GM23338 (cell line): ENCODE measurements at regions not wholly inside any gene's neighbourhood (a gene's known extent, or its start where the extent isn't known, plus 50 kb on each side); places are given as distances from the start of the nearest gene placed in this dataset.

Experiments
- ATAC-seq: fragments of 200-7000 bp; cut with Tn5 transposase; 3 replicates; pipeline ENCODE4 v1.9.1; 2020
- DNase-seq: peaks from one replicate; pipeline ENCODE4 v3.0.0-alpha.2; 2015; ENCODE audit warnings: low spot score
- H2AFZ ChIP-seq: fragments of 200-600 bp; sonication (generic); 2 replicates; pipeline ENCODE4 v1.8.0; 2016; ENCODE audit warnings: antibody characterized with exemption, mild to moderate bottlenecking, moderate library complexity
- H3F3A ChIP-seq: fragments of 200-600 bp; sonication (generic); replicated peaks from 2 replicates; pipeline ENCODE4 v1.8.0; 2017; ENCODE audit warnings: antibody characterized with exemption, mixed run types, low read depth
- H3K27ac ChIP-seq: fragments of 200-600 bp; sonication (generic); 2 replicates; pipeline ENCODE4 v1.6.1; 2016; ENCODE audit warnings: low read depth
- H3K27me3 ChIP-seq: fragments of 200-600 bp; sonication (generic); 2 replicates; pipeline ENCODE4 v1.8.0; 2016; ENCODE audit warnings: mild to moderate bottlenecking, mixed run types, moderate library complexity; ENCODE audit not compliant: insufficient read depth
- H3K36me3 ChIP-seq: fragments of 200-600 bp; sonication (generic); 2 replicates; pipeline ENCODE4 v1.8.0; 2016; ENCODE audit warnings: mild to moderate bottlenecking; ENCODE audit not compliant: insufficient read depth
- H3K4me1 ChIP-seq: fragments of 200-600 bp; sonication (generic); 2 replicates; pipeline ENCODE4 v1.8.0; 2016; ENCODE audit warnings: mild to moderate bottlenecking, moderate library complexity; ENCODE audit not compliant: insufficient read depth
- H3K4me2 ChIP-seq: fragments of 200-600 bp; sonication (generic); 2 replicates; pipeline ENCODE4 v1.7.1; 2017; ENCODE audit warnings: mixed run types
- H3K4me3 ChIP-seq: fragments of 200-600 bp; sonication (generic); 2 replicates; pipeline ENCODE4 v1.6.1; 2016; ENCODE audit warnings: mixed run types
- H3K79me2 ChIP-seq: fragments of 200-600 bp; sonication (generic); replicated peaks from 2 replicates; pipeline ENCODE4 v1.8.0; 2017; ENCODE audit warnings: mild to moderate bottlenecking; ENCODE audit not compliant: insufficient read depth
- H3K9me2 ChIP-seq: fragments of 200-600 bp; sonication (generic); 2 replicates; pipeline ENCODE4 v1.8.0; 2017; ENCODE audit not compliant: insufficient read depth
- H4K20me1 ChIP-seq: fragments of 200-600 bp; sonication (generic); replicated peaks from 2 replicates; pipeline ENCODE4 v1.8.0; 2017; ENCODE audit warnings: mild to moderate bottlenecking; ENCODE audit not compliant: insufficient read depth
- H3K27ac Mint-ChIP-seq: 2 replicates; pipeline ENCODE4 v1.8.0; 2020; ENCODE audit warnings: inconsistent platforms, mild to moderate bottlenecking, moderate library complexity, mixed read lengths
- H3K27me3 Mint-ChIP-seq: 3 replicates; pipeline ENCODE4 v1.8.0; 2022; ENCODE audit warnings: low read depth, mild to moderate bottlenecking, moderate library complexity, mixed read lengths, inconsistent platforms; ENCODE audit not compliant: insufficient read depth, poor library complexity
- H3K36me3 Mint-ChIP-seq: 3 replicates; pipeline ENCODE4 v1.8.0; 2021; ENCODE audit warnings: low read depth, mild to moderate bottlenecking, inconsistent platforms, moderate library complexity, mixed read lengths
- H3K4me1 Mint-ChIP-seq: 3 replicates; pipeline ENCODE4 v1.8.0; 2020; ENCODE audit warnings: mild to moderate bottlenecking, inconsistent platforms, mixed read lengths
- H3K4me3 Mint-ChIP-seq: 3 replicates; pipeline ENCODE4 v1.8.0; 2021; ENCODE audit warnings: moderate library complexity, mild to moderate bottlenecking, inconsistent platforms, mixed read lengths
- H3K9me3 Mint-ChIP-seq: 3 replicates; pipeline ENCODE4 v1.8.0; 2020; ENCODE audit warnings: moderate library complexity, mild to moderate bottlenecking, inconsistent platforms, mixed read lengths
- CREB1 ChIP-seq: fragments of 250-450 bp; sonication (Bioruptor Pico); IDR thresholded peaks from 2 replicates; pipeline ENCODE4 v1.5.0; 2020; ENCODE audit warnings: low read depth, mild to moderate bottlenecking, moderate library complexity
- EZH2phosphoT487 ChIP-seq: fragments of 200-600 bp; sonication (generic); IDR thresholded peaks from one replicate; pipeline ENCODE4 v1.8.1; 2018; ENCODE audit warnings: antibody characterized with exemption; ENCODE audit not compliant: unreplicated experiment
- JUNB ChIP-seq: IDR thresholded peaks from one replicate; pipeline ENCODE4 v1.6.1; 2016; ENCODE audit warnings: antibody characterized with exemption; ENCODE audit not compliant: unreplicated experiment
- NANOG ChIP-seq: IDR thresholded peaks from 2 replicates; pipeline ENCODE4 v1.6.1; 2016; ENCODE audit warnings: antibody characterized with exemption, borderline replicate concordance
- STAT1 ChIP-seq: IDR thresholded peaks from one replicate; pipeline ENCODE4 v1.6.1; 2016; ENCODE audit warnings: antibody characterized with exemption; ENCODE audit not compliant: unreplicated experiment
- ZNF114 ChIP-seq: fragments of 250-450 bp; sonication (Bioruptor Pico); IDR thresholded peaks from 2 replicates; pipeline ENCODE4 v1.5.0; 2020; ENCODE audit warnings: mild to moderate bottlenecking, moderate library complexity
- TF ChIP-seq, protein P1 (sequence below): IDR thresholded peaks from 2 replicates; pipeline ENCODE4 v1.6.1; 2016; ENCODE audit warnings: antibody characterized with exemption
- TF ChIP-seq, protein P2 (sequence below): IDR thresholded peaks from one replicate; pipeline ENCODE4 v1.6.1; 2018; ENCODE audit warnings: antibody characterized with exemption; ENCODE audit not compliant: unreplicated experiment

GRCh38 chr12:30100741-30101140 lies 317.0 kb upstream of the TMTC1 start:
- H3K27ac Mint-ChIP-seq = no peak overlapping the region
- peaks cover 10% of the 10 kb centered on the region for H3K27me3 Mint-ChIP-seq
- peaks cover 28% of the 10 kb centered on the region for H3K4me1 Mint-ChIP-seq
- H3K9me2 ChIP-seq = no peaks in the 10 kb centered on the region
- H3K79me2 ChIP-seq = no peaks in the 10 kb centered on the region
- TF ChIP-seq, protein P1, sequence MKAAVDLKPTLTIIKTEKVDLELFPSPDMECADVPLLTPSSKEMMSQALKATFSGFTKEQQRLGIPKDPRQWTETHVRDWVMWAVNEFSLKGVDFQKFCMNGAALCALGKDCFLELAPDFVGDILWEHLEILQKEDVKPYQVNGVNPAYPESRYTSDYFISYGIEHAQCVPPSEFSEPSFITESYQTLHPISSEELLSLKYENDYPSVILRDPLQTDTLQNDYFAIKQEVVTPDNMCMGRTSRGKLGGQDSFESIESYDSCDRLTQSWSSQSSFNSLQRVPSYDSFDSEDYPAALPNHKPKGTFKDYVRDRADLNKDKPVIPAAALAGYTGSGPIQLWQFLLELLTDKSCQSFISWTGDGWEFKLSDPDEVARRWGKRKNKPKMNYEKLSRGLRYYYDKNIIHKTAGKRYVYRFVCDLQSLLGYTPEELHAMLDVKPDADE = no peak
- no peak for TF ChIP-seq STAT1
- no peak for TF ChIP-seq CREB1 (CRISPR knock-in tag)
- no peak for TF ChIP-seq EZH2phosphoT487
- TF ChIP-seq, protein P2, sequence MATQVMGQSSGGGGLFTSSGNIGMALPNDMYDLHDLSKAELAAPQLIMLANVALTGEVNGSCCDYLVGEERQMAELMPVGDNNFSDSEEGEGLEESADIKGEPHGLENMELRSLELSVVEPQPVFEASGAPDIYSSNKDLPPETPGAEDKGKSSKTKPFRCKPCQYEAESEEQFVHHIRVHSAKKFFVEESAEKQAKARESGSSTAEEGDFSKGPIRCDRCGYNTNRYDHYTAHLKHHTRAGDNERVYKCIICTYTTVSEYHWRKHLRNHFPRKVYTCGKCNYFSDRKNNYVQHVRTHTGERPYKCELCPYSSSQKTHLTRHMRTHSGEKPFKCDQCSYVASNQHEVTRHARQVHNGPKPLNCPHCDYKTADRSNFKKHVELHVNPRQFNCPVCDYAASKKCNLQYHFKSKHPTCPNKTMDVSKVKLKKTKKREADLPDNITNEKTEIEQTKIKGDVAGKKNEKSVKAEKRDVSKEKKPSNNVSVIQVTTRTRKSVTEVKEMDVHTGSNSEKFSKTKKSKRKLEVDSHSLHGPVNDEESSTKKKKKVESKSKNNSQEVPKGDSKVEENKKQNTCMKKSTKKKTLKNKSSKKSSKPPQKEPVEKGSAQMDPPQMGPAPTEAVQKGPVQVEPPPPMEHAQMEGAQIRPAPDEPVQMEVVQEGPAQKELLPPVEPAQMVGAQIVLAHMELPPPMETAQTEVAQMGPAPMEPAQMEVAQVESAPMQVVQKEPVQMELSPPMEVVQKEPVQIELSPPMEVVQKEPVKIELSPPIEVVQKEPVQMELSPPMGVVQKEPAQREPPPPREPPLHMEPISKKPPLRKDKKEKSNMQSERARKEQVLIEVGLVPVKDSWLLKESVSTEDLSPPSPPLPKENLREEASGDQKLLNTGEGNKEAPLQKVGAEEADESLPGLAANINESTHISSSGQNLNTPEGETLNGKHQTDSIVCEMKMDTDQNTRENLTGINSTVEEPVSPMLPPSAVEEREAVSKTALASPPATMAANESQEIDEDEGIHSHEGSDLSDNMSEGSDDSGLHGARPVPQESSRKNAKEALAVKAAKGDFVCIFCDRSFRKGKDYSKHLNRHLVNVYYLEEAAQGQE = no peak
- no peak for TF ChIP-seq ZNF114 (CRISPR knock-in tag)
- no peak for TF ChIP-seq NANOG
- H3K27me3 ChIP-seq = no peaks in the 10 kb centered on the region
- ATAC-seq = no peak
- no peak overlapping the region for H3K27ac ChIP-seq
- H3K4me1 ChIP-seq = peaks cover 14% of the 10 kb centered on the region
- H3K4me3 Mint-ChIP-seq = no peak overlapping the region
- H3F3A ChIP-seq = no peaks in the 10 kb centered on the region
- H3K36me3 ChIP-seq = no peaks in the 10 kb centered on the region
- no peak for DNase-seq
- no peak overlapping the region for H3K4me2 ChIP-seq
- no peaks in the 10 kb centered on the region for H3K36me3 Mint-ChIP-seq
- H4K20me1 ChIP-seq = no peaks in the 10 kb centered on the region; the same call in 1 of the 2 replicates
- no peak overlapping the region for H2AFZ ChIP-seq
- no peaks in the 10 kb centered on the region for H3K9me3 Mint-ChIP-seq
- H3K4me3 ChIP-seq = no peak overlapping the region

GRCh38 chr12:30098677-30099076 lies 314.9 kb upstream of the TMTC1 start:
- DNase-seq (peak; percentile 79), ATAC-seq (peak; percentile 96)
- no peak overlapping the region for H3K4me3 Mint-ChIP-seq
- H3K9me2 ChIP-seq = no peaks in the 10 kb centered on the region
- peak overlapping the region; percentile 14; the same call in 1 of the 2 replicates for H3K4me2 ChIP-seq
- H3K27me3 Mint-ChIP-seq = peaks cover 2% of the 10 kb centered on the region
- H3K27me3 ChIP-seq = no peaks in the 10 kb centered on the region
- TF ChIP-seq JUNB = no peak
- 0 out of 2 replicates have a peak, but pooled peaks have one; percentile 40 for TF ChIP-seq NANOG
- peak overlapping the region; percentile 58; the same call in 1 of the 2 replicates for H3K27ac ChIP-seq
- no peaks in the 10 kb centered on the region for H3K9me3 Mint-ChIP-seq
- peak overlapping the region; percentile 49 for H3K27ac Mint-ChIP-seq
- no peaks in the 10 kb centered on the region for H4K20me1 ChIP-seq
- no peaks in the 10 kb centered on the region for H3K36me3 Mint-ChIP-seq
- no peak overlapping the region for H3K4me3 ChIP-seq
- no peak overlapping the region for H2AFZ ChIP-seq
- H3K4me1 Mint-ChIP-seq = peaks cover 28% of the 10 kb centered on the region
- H3F3A ChIP-seq = no peaks in the 10 kb centered on the region
- no peaks in the 10 kb centered on the region for H3K36me3 ChIP-seq
- no peaks in the 10 kb centered on the region for H3K79me2 ChIP-seq
- H3K4me1 ChIP-seq = peaks cover 14% of the 10 kb centered on the region
